ENCODE measurements at regions not wholly inside any gene's neighbourhood (a gene's known extent, or its start where the extent isn't known, plus 50 kb on each side); places are given as distances from the start of the nearest gene placed in this dataset.

GRCh38 chr13:34127523-34127922, 309.6 kb downstream of the RFC3 start:
- TF ChIP-seq CTCF (IDR thresholded peaks at IDR 0.05; ENCODE audit: extremely low read depth, missing control alignments) = no peak
- no peak for DNase-seq (ENCODE audit: low spot score)

GRCh38 chr13:34128661-34129060, 310.7 kb downstream of the RFC3 start:
- no peak for DNase-seq (ENCODE audit: low spot score)

GRCh38 chr13:34129436-34129835, 311.5 kb downstream of the RFC3 start:
- DNase-seq (ENCODE audit: low spot score) = no peak

More at GRCh38 chr13:34128661-34129060, 310.7 kb downstream of the RFC3 start:
- TF ChIP-seq CTCF (IDR thresholded peaks at IDR 0.05; ENCODE audit: extremely low read depth, missing control alignments) = no peak

GRCh38 chr13:34137200-34137599, 319.3 kb downstream of the RFC3 start:
- no peak for DNase-seq (ENCODE audit: low spot score)
- no peak for TF ChIP-seq CTCF (IDR thresholded peaks at IDR 0.05; ENCODE audit: extremely low read depth, missing control alignments)

More at GRCh38 chr13:34129436-34129835, 311.5 kb downstream of the RFC3 start:
- no peak for TF ChIP-seq CTCF (IDR thresholded peaks at IDR 0.05; ENCODE audit: extremely low read depth, missing control alignments)

GRCh38 chr13:34139660-34140227, 321.8 kb downstream of the RFC3 start:
- DNase-seq (ENCODE audit: low spot score) = no peak
- TF ChIP-seq CTCF (IDR thresholded peaks at IDR 0.05; ENCODE audit: extremely low read depth, missing control alignments) = no peak

- DNase-seq (ENCODE audit: low spot score) = no peak
- TF ChIP-seq CTCF (IDR thresholded peaks at IDR 0.05; ENCODE audit: extremely low read depth, missing control alignments) = no peak
Observed at GRCh38 chr13:34143637-34144036, 325.7 kb downstream of the RFC3 start.

GRCh38 chr13:34144142-34144541, 326.2 kb downstream of the RFC3 start:
- TF ChIP-seq CTCF (IDR thresholded peaks at IDR 0.05; ENCODE audit: extremely low read depth, missing control alignments) = no peak
- no peak for DNase-seq (ENCODE audit: low spot score)
